Pancreas (tissue), 10 donors: ENCODE measurements at regions not wholly inside any gene's neighbourhood (a gene's known extent, or its start where the extent isn't known, plus 50 kb on each side); places are given as distances from the start of the nearest gene placed in this dataset.

Experiments
- ATAC-seq, 4 donors: fragments of 200-7000 bp; cut with Tn5 transposase; one replicate each; pipeline versions ENCODE4 v1.8.0 to v1.9.1; 2020; ENCODE audit warnings: mild to moderate bottlenecking in 4 of 4, moderate library complexity in 4 of 4
- DNase-seq, 6 donors: peaks; one replicate each; pipeline ENCODE4 v3.0.0-alpha.2; 2020
- FAIRE-seq: peaks from 2 replicates; lab custom pipeline; 2012; peaks lifted over from hg19 to GRCh38; lab: Jason Lieb, UNC
- H3K27ac ChIP-seq, 4 donors: fragments of 200-600 bp; sonication (generic); 1 replicate in 3 of 4; 2 replicates in 1 of 4; pipeline versions ENCODE4 v1.5.0 to v1.8.0; 2020
- H3K27me3 ChIP-seq, 4 donors: fragments of 200-600 bp; one replicate each; pipeline ENCODE4 v1.8.0; 2021
- H3K36me3 ChIP-seq, 3 donors: fragments of 200-600 bp; sonication (generic) in 1 of 3; one replicate each; pipeline versions ENCODE4 v1.5.0 to v1.8.0; 2020 to 2021
- H3K4me1 ChIP-seq, 3 donors: fragments of 200-600 bp; one replicate each; pipeline ENCODE4 v1.8.0; 2021
- H3K4me3 ChIP-seq, 4 donors: fragments of 200-600 bp; sonication (generic) in 2 of 4; one replicate each; pipeline versions ENCODE4 v1.5.0 to v1.8.0; 2020 to 2021
- H3K9me3 ChIP-seq, 4 donors: fragments of 200-600 bp; one replicate each; pipeline ENCODE4 v1.8.0; 2021
- WGBS, 2 donors: extraction: QIAGEN DNeasy Blood & Tissue Kit; methylation state at CpG; one replicate each; pipeline ENCODE4 v1.1.7; 2013; 5-methylcytosine and 5-hydroxymethylcytosine counted together
- intact Hi-C, 3 donors: fragments of 100-400 bp; cut with DNase I; formaldehyde crosslinking; loops; one replicate each; pipeline versions ENCODE4 v1.11.1 to v1.14.2; 2022
- TF ChIP-seq, protein P1 (sequence below), 4 donors: fragments of 200-600 bp; sonication (generic) in 3 of 4; IDR thresholded peaks; one replicate each; pipeline versions ENCODE4 v1.5.0 to v1.8.0; 2021; ENCODE audit warnings: antibody characterized with exemption in 4 of 4
- donor health status: healthy with polysubstance abuse.
- donor health status: DM: no; HTN: no; CAD: no; lungs with moderate emphysema.
- donor health status: DM: no; HTN: no; CAD: no.
- donor health status: control.
- donor health status: control.
- donor health status: Bipolar disorder and iron deficiency.
- donor health status: DM: yes; HTN: yes; CAD: no.
- donor health status: DM: no; HTN: no; CAD: no.
- donor health status: DM: no; HTN: no; CAD: no.
- donor health status: DM: yes; HTN: yes; CAD: no.

DNA sequence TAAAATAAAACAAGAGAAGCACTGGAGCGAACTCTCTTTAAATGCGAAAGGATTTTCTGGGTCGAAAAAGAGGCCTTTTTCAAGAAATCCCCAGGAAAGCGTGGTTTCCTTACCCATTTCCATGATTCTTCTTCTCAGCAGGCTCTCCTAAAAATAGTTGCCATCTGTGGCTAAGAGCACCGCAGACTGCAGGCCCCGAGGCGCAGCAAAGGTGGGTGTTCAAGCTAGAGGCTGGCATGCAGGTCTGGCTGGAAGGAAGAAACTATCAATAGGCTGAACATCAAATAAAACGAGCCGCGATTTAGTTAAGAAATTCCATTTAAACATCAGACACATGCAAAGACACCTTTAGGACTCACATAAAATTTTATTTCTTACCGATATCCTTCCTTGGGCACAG lies 135.1 kb downstream of the ADAMTS1 start:
- intact Hi-C loops, result loop anchor here in 1 of 3 donors (10.0 kb wide), 1 partner anchor 1095 kb away; no protein-coding TSS in a partner anchor
- no peaks in the 10 kb centered on the region for H3K36me3 ChIP-seq
- ATAC-seq, result no peak
- no peaks in the 10 kb centered on the region for H3K9me3 ChIP-seq
- no peak overlapping the region for H3K27ac ChIP-seq
- TF ChIP-seq, protein P1, sequence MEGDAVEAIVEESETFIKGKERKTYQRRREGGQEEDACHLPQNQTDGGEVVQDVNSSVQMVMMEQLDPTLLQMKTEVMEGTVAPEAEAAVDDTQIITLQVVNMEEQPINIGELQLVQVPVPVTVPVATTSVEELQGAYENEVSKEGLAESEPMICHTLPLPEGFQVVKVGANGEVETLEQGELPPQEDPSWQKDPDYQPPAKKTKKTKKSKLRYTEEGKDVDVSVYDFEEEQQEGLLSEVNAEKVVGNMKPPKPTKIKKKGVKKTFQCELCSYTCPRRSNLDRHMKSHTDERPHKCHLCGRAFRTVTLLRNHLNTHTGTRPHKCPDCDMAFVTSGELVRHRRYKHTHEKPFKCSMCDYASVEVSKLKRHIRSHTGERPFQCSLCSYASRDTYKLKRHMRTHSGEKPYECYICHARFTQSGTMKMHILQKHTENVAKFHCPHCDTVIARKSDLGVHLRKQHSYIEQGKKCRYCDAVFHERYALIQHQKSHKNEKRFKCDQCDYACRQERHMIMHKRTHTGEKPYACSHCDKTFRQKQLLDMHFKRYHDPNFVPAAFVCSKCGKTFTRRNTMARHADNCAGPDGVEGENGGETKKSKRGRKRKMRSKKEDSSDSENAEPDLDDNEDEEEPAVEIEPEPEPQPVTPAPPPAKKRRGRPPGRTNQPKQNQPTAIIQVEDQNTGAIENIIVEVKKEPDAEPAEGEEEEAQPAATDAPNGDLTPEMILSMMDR (IDR thresholded peaks at IDR 0.05), result no peak
- FAIRE-seq, result no peak
- no peaks in the 10 kb centered on the region for H3K27me3 ChIP-seq
- no peak for DNase-seq
- 70 to 76% methylated on average over 11 of the region's 11 CpGs for WGBS, 2 donors
- H3K4me1 ChIP-seq, result no peaks in the 10 kb centered on the region
- H3K4me3 ChIP-seq, result no peak overlapping the region

- H3K4me3 ChIP-seq, result no peak overlapping the region
- no peaks in the 10 kb centered on the region for H3K9me3 ChIP-seq
- no peaks in the 10 kb centered on the region for H3K4me1 ChIP-seq
- no peak for DNase-seq
- TF ChIP-seq, protein P1 (IDR thresholded peaks at IDR 0.05), result no peak
- no peak for ATAC-seq
- no peak for FAIRE-seq
- intact Hi-C loops, result no loop called here
- no peaks in the 10 kb centered on the region for H3K36me3 ChIP-seq
- 76 to 83% methylated on average over 7 of the region's 7 CpGs for WGBS, 2 donors
- H3K27ac ChIP-seq, result no peak overlapping the region
- no peaks in the 10 kb centered on the region for H3K27me3 ChIP-seq
Measured at GRCh38 chr21:26709090-26709489, 136.0 kb upstream of the CYYR1 start.

DNA sequence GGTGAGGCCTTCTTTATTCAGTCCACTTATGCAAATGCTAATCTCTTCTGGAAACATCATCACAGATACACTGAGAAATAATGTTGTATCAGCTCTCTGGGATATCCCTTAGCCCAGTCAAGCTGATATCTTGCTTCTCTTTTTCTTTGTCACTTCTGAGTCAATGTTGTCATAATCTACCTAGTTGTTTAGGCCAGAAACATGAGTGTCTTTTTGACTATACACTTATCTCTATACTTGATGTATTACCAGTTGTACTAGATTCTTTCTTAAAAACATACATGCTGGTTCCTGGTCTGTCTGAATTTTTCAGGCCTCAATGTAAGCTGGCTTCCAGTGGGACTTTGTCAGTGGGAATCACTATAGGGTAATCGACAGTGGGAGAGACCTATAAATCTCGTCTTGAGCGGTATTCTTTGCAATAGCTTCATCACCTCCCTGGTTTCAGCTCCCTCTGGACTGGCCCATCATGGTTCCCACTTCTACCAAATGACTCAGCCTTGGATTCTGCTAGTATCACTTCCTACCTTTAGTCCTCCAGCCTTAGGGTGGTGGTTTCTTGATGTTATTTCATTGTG lies 135.2 kb upstream of the CYYR1 start:
- DNase-seq, result no peak
- FAIRE-seq, result no peak
- intact Hi-C loops, result no loop called here
- Histone ChIP-seq H3K9me3 (no peaks in the 10 kb centered on the region), H3K4me1 (no peaks in the 10 kb centered on the region), H3K27me3 (no peaks in the 10 kb centered on the region), H3K27ac (no peak overlapping the region), H3K4me3 (no peak overlapping the region), H3K36me3 (no peaks in the 10 kb centered on the region)
- TF ChIP-seq, protein P1 (IDR thresholded peaks at IDR 0.05), result no peak
- ATAC-seq, result no peak
- WGBS, 2 donors, result 92% methylated on average over 3 of the region's 3 CpGs

- Histone ChIP-seq H3K27me3 (no peaks in the 10 kb centered on the region), H3K9me3 (no peaks in the 10 kb centered on the region), H3K4me1 (no peaks in the 10 kb centered on the region), H3K4me3 (no peak overlapping the region), H3K36me3 (no peaks in the 10 kb centered on the region), H3K27ac (no peak overlapping the region)
- TF ChIP-seq, protein P1 (IDR thresholded peaks at IDR 0.05), result no peak
- intact Hi-C loops, result no loop called here
- ATAC-seq (no peak), FAIRE-seq (no peak), DNase-seq (no peak)
- WGBS, 2 donors, result 82 to 90% methylated on average over 2 of the region's 2 CpGs
Measured at GRCh38 chr21:26707246-26707645, 134.2 kb upstream of the CYYR1 start.

DNA sequence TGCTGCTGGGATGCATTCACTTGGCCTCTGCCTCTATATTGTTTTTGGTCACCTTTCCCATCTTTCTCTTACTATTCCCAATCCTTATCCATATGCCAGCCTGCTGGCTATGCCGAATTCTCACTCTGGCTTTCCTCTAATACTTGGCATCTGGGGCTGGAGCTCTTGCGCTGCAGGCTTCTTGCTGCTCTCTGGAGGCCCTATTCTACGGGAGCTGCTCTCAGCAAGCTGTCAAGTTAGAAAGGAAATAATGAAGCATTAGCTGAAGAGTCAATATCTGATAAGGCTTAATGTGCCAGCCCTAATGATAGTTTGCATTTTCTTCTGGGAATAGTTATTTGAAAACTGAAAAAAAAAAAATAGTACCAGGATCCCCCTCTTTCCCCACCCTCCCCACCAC lies 125.3 kb upstream of the CYYR1 start:
- intact Hi-C loops, result no loop called here
- DNase-seq (no peak), ATAC-seq (peak in 1 of 4 donors; percentile 45), FAIRE-seq (no peak)
- WGBS, 2 donors, result 54 to 61% methylated on average over 3 of the region's 3 CpGs
- no peaks in the 10 kb centered on the region for H3K36me3 ChIP-seq
- no peak overlapping the region for H3K27ac ChIP-seq
- TF ChIP-seq, protein P1 (IDR thresholded peaks at IDR 0.05), result no peak
- H3K27me3 ChIP-seq, result no peaks in the 10 kb centered on the region
- no peak overlapping the region for H3K4me3 ChIP-seq
- H3K9me3 ChIP-seq, result no peaks in the 10 kb centered on the region
- no peaks in the 10 kb centered on the region for H3K4me1 ChIP-seq
